ENCODE measurements at regions not wholly inside any gene's neighbourhood (a gene's known extent, or its start where the extent isn't known, plus 50 kb on each side); places are given as distances from the start of the nearest gene placed in this dataset.

DNA sequence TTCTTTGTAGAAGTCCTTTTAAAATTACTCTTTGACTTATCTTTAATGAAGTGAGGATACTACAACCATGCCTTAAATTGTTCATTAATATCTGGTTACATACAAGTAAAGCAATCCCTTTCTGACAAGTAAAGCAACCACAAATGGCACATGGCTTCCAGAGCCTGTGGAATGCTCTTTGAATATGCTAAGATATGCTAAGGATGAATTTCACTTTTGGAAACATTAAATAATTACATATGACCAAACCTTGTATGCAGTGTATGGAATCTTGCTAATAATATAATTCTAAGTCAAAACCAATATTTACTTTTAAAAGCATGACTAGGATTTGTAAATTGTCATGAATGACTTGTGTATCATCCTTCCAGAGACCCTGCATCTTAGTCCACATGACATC is 1711.2 kb upstream of the CELF4 start:
- Histone ChIP-seq H2AFZ (ENCODE audit: low read length) (no peak overlapping the region), H4K20me1 (ENCODE audit: insufficient read depth, low read length) (no peaks in the 10 kb centered on the region), H3K27ac (ENCODE audit: low read depth, low read length, poor library complexity, severe bottlenecking) (no peak overlapping the region), H3K4me1 (ENCODE audit: insufficient read depth, low read length, severe bottlenecking) (no peaks in the 10 kb centered on the region), H3K4me3 (ENCODE audit: low read depth, low read length, poor library complexity, severe bottlenecking) (no peak overlapping the region), H3K4me2 (ENCODE audit: low read length) (no peak overlapping the region), H3F3A (ENCODE audit: insufficient read depth, low read length) (no peaks in the 10 kb centered on the region), H3K36me3 (ENCODE audit: insufficient read depth, low read length) (no peaks in the 10 kb centered on the region), H3K79me2 (ENCODE audit: insufficient read depth, low read length) (no peaks in the 10 kb centered on the region), H3K9ac (ENCODE audit: low read length) (no peak overlapping the region), H3K27me3 (ENCODE audit: insufficient read depth, low read length) (no peaks in the 10 kb centered on the region), H3K9me2 (ENCODE audit: low read depth, low read length) (no peaks in the 10 kb centered on the region), H3K9me3 (ENCODE audit: low read length) (no peaks in the 10 kb centered on the region)
- TF ChIP-seq, protein P1, sequence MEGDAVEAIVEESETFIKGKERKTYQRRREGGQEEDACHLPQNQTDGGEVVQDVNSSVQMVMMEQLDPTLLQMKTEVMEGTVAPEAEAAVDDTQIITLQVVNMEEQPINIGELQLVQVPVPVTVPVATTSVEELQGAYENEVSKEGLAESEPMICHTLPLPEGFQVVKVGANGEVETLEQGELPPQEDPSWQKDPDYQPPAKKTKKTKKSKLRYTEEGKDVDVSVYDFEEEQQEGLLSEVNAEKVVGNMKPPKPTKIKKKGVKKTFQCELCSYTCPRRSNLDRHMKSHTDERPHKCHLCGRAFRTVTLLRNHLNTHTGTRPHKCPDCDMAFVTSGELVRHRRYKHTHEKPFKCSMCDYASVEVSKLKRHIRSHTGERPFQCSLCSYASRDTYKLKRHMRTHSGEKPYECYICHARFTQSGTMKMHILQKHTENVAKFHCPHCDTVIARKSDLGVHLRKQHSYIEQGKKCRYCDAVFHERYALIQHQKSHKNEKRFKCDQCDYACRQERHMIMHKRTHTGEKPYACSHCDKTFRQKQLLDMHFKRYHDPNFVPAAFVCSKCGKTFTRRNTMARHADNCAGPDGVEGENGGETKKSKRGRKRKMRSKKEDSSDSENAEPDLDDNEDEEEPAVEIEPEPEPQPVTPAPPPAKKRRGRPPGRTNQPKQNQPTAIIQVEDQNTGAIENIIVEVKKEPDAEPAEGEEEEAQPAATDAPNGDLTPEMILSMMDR (IDR thresholded peaks at IDR 0.05; ENCODE audit: low read length), result no peak
- TF ChIP-seq EZH2 (IDR thresholded peaks at IDR 0.05; ENCODE audit: borderline replicate concordance, low read length), result no peak

- Histone ChIP-seq H3K36me3 (ENCODE audit: insufficient read depth, low read length) (no peaks in the 10 kb centered on the region), H3K9ac (ENCODE audit: low read length) (no peak overlapping the region), H3K27ac (ENCODE audit: low read depth, low read length, poor library complexity, severe bottlenecking) (no peak overlapping the region), H4K20me1 (ENCODE audit: insufficient read depth, low read length) (no peaks in the 10 kb centered on the region), H3K4me2 (ENCODE audit: low read length) (no peak overlapping the region), H3K9me3 (ENCODE audit: low read length) (no peaks in the 10 kb centered on the region), H3K27me3 (ENCODE audit: insufficient read depth, low read length) (no peaks in the 10 kb centered on the region), H3K79me2 (ENCODE audit: insufficient read depth, low read length) (no peaks in the 10 kb centered on the region), H3K4me3 (ENCODE audit: low read depth, low read length, poor library complexity, severe bottlenecking) (no peak overlapping the region), H2AFZ (ENCODE audit: low read length) (no peak overlapping the region), H3K9me2 (ENCODE audit: low read depth, low read length) (no peaks in the 10 kb centered on the region), H3F3A (ENCODE audit: insufficient read depth, low read length) (no peaks in the 10 kb centered on the region), H3K4me1 (ENCODE audit: insufficient read depth, low read length, severe bottlenecking) (no peaks in the 10 kb centered on the region)
- no peak for TF ChIP-seq EZH2 (IDR thresholded peaks at IDR 0.05; ENCODE audit: borderline replicate concordance, low read length)
Measured at GRCh38 chr18:39274535-39274934, 1708.9 kb upstream of the CELF4 start.

GRCh38 chr18:39272230-39272629 is 1706.6 kb upstream of the CELF4 start:
- H3K9ac ChIP-seq (ENCODE audit: low read length), result no peak overlapping the region
- H3K79me2 ChIP-seq (ENCODE audit: insufficient read depth, low read length), result no peaks in the 10 kb centered on the region
- no peaks in the 10 kb centered on the region for H3K27me3 ChIP-seq (ENCODE audit: insufficient read depth, low read length)
- H3K9me3 ChIP-seq (ENCODE audit: low read length), result no peaks in the 10 kb centered on the region
- H3K4me3 ChIP-seq (ENCODE audit: low read depth, low read length, poor library complexity, severe bottlenecking), result no peak overlapping the region
- TF ChIP-seq, protein P1 (IDR thresholded peaks at IDR 0.05; ENCODE audit: low read length), result no peak
- TF ChIP-seq EZH2 (IDR thresholded peaks at IDR 0.05; ENCODE audit: borderline replicate concordance, low read length), result no peak
- H3K27ac ChIP-seq (ENCODE audit: low read depth, low read length, poor library complexity, severe bottlenecking), result no peak overlapping the region
- H3K36me3 ChIP-seq (ENCODE audit: insufficient read depth, low read length), result no peaks in the 10 kb centered on the region
- H3K4me2 ChIP-seq (ENCODE audit: low read length), result no peak overlapping the region
- no peaks in the 10 kb centered on the region for H3K4me1 ChIP-seq (ENCODE audit: insufficient read depth, low read length, severe bottlenecking)
- no peaks in the 10 kb centered on the region for H4K20me1 ChIP-seq (ENCODE audit: insufficient read depth, low read length)
- H3K9me2 ChIP-seq (ENCODE audit: low read depth, low read length), result no peaks in the 10 kb centered on the region
- H2AFZ ChIP-seq (ENCODE audit: low read length), result no peak overlapping the region
- no peaks in the 10 kb centered on the region for H3F3A ChIP-seq (ENCODE audit: insufficient read depth, low read length)

DNA sequence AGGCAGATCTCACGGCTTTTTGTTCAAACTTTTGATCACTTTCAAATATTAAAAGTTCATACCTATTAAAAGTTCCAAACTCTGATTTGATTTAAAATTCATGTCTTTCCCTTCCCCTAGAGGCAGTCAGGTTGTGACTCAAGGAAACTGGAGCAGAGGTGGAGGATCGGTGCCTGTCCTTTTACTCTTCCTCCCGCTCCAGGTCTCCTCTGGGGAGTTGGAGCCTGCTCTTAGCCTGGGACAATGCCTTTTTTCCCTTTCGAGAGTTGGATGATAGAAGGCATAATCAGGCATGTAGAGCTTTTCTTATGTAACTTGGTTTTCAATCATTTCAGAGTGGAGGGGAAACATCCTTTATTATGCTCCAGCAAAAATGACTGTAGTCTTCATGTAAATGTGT is 1706.1 kb upstream of the CELF4 start:
- no peaks in the 10 kb centered on the region for H3K27me3 ChIP-seq (ENCODE audit: insufficient read depth, low read length)
- TF ChIP-seq, protein P1 (IDR thresholded peaks at IDR 0.05; ENCODE audit: low read length), result no peak
- TF ChIP-seq EZH2 (IDR thresholded peaks at IDR 0.05; ENCODE audit: borderline replicate concordance, low read length), result no peak
- no peak overlapping the region for H3K4me2 ChIP-seq (ENCODE audit: low read length)
- no peak overlapping the region for H2AFZ ChIP-seq (ENCODE audit: low read length)
- no peaks in the 10 kb centered on the region for H4K20me1 ChIP-seq (ENCODE audit: insufficient read depth, low read length)
- no peaks in the 10 kb centered on the region for H3F3A ChIP-seq (ENCODE audit: insufficient read depth, low read length)
- H3K79me2 ChIP-seq (ENCODE audit: insufficient read depth, low read length), result no peaks in the 10 kb centered on the region
- no peaks in the 10 kb centered on the region for H3K36me3 ChIP-seq (ENCODE audit: insufficient read depth, low read length)
- H3K9me3 ChIP-seq (ENCODE audit: low read length), result no peaks in the 10 kb centered on the region
- H3K4me3 ChIP-seq (ENCODE audit: low read depth, low read length, poor library complexity, severe bottlenecking), result no peak overlapping the region
- no peaks in the 10 kb centered on the region for H3K9me2 ChIP-seq (ENCODE audit: low read depth, low read length)
- no peak overlapping the region for H3K27ac ChIP-seq (ENCODE audit: low read depth, low read length, poor library complexity, severe bottlenecking)
- no peak overlapping the region for H3K9ac ChIP-seq (ENCODE audit: low read length)
- no peaks in the 10 kb centered on the region for H3K4me1 ChIP-seq (ENCODE audit: insufficient read depth, low read length, severe bottlenecking)
